ENCODE measurements at regions not wholly inside any gene's neighbourhood (a gene's known extent, or its start where the extent isn't known, plus 50 kb on each side); places are given as distances from the start of the nearest gene placed in this dataset.

DNA sequence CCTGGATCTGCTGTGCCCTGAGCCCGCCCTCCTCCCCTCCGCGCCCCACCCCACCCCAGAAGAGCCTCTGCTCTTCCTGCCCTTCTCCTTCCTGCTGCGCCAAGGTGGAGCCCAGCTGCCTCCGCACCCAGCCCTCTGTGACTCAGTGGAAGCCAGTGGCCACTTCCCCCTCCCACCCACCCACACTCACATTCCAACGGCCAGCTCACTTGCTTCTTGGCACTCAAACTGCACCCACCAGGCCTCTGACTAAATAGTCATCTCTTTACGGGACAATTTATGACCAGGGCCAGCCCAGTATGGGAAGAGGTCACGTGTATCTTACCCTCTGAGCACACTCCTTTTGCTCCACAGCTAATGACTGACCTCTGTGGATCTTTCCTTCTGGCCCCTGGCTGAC, 150.4 kb upstream of the SLC1A4 start:
- Histone ChIP-seq H3K27ac (replicated peaks) (no peak overlapping the region), H3K36me3 (no peaks in the 10 kb centered on the region), H3K4me1 (peaks cover 8% of the 10 kb centered on the region), H3K27me3 (ENCODE audit: low read depth) (no peaks in the 10 kb centered on the region), H3K4me3 (no peak overlapping the region), H3K9me3 (replicated peaks) (no peaks in the 10 kb centered on the region)
- TF ChIP-seq, protein P1, sequence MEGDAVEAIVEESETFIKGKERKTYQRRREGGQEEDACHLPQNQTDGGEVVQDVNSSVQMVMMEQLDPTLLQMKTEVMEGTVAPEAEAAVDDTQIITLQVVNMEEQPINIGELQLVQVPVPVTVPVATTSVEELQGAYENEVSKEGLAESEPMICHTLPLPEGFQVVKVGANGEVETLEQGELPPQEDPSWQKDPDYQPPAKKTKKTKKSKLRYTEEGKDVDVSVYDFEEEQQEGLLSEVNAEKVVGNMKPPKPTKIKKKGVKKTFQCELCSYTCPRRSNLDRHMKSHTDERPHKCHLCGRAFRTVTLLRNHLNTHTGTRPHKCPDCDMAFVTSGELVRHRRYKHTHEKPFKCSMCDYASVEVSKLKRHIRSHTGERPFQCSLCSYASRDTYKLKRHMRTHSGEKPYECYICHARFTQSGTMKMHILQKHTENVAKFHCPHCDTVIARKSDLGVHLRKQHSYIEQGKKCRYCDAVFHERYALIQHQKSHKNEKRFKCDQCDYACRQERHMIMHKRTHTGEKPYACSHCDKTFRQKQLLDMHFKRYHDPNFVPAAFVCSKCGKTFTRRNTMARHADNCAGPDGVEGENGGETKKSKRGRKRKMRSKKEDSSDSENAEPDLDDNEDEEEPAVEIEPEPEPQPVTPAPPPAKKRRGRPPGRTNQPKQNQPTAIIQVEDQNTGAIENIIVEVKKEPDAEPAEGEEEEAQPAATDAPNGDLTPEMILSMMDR (IDR thresholded peaks at IDR 0.05; ENCODE audit: borderline replicate concordance) = no peak
- no peak for DNase-seq
- intact Hi-C loops (cut with micrococcal nuclease) = no loop called here

GRCh38 chr2:64839844-64840243, 149.4 kb upstream of the SLC1A4 start:
- no peak overlapping the region for H3K4me3 ChIP-seq
- H3K4me1 ChIP-seq = peaks cover 8% of the 10 kb centered on the region
- no peaks in the 10 kb centered on the region for H3K36me3 ChIP-seq
- H3K9me3 ChIP-seq (replicated peaks) = no peaks in the 10 kb centered on the region
- peak overlapping the region; percentile 6 for H3K27ac ChIP-seq (replicated peaks)
- TF ChIP-seq, protein P1 (IDR thresholded peaks at IDR 0.05; ENCODE audit: borderline replicate concordance) = no peak
- no peak for DNase-seq
- intact Hi-C loops (cut with micrococcal nuclease) = no loop called here
- no peaks in the 10 kb centered on the region for H3K27me3 ChIP-seq (ENCODE audit: low read depth)

GRCh38 chr2:64840426-64840881, 148.7 kb upstream of the SLC1A4 start:
- TF ChIP-seq, protein P1 (IDR thresholded peaks at IDR 0.05; ENCODE audit: borderline replicate concordance) = no peak
- DNase-seq = no peak
- Histone ChIP-seq H3K9me3 (replicated peaks) (no peaks in the 10 kb centered on the region), H3K27me3 (ENCODE audit: low read depth) (no peaks in the 10 kb centered on the region), H3K4me1 (peaks cover 8% of the 10 kb centered on the region), H3K4me3 (no peak overlapping the region), H3K27ac (replicated peaks) (peak overlapping the region; percentile 6), H3K36me3 (no peaks in the 10 kb centered on the region)
- intact Hi-C loops (cut with micrococcal nuclease) = no loop called here

DNA sequence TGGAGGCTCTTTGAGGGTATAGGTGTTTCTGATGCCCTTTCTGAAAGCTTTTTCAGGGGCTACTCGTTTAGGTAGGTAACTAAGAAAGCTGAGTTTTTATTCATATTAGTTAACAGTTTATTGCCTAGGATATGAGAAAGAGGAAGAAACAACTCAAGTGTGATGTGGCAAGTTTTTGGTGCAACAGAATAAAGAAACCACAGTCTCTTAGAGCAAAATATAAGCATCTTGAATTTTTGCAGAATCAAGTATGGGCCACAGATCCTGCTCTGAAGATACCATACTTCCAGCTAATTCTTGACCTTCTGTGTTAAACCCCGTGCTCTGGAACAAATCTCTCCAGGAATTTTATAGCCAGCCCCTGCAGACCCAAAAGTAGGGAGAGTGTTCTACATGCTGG, 147.7 kb upstream of the SLC1A4 start:
- peaks cover 8% of the 10 kb centered on the region for H3K4me1 ChIP-seq
- no peaks in the 10 kb centered on the region for H3K9me3 ChIP-seq (replicated peaks)
- intact Hi-C loops (cut with micrococcal nuclease) = no loop called here
- H3K4me3 ChIP-seq = no peak overlapping the region
- H3K36me3 ChIP-seq = no peaks in the 10 kb centered on the region
- no peaks in the 10 kb centered on the region for H3K27me3 ChIP-seq (ENCODE audit: low read depth)
- H3K27ac ChIP-seq (replicated peaks) = no peak overlapping the region
- DNase-seq = no peak
- TF ChIP-seq, protein P1 (IDR thresholded peaks at IDR 0.05; ENCODE audit: borderline replicate concordance) = no peak

DNA sequence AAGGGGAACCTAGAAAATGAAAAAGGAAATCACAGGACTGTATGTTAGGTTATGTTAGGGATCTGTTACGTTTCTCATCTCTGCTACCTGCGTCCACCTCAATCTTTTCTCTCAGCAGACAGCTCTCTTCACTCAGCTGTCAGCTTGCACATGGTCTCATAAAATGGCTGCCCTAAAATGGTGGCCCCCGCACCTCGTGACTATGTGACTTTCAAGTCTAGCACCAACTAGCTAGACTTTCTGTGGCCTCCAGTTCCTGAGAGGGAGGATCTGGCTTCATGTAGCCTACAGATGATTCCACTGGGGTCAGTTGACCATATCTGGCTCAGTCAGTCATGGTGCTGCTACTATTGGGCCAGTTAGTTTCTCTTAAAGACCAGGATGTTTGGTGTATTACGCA, 147.2 kb upstream of the SLC1A4 start:
- Histone ChIP-seq H3K36me3 (no peaks in the 10 kb centered on the region), H3K4me3 (no peak overlapping the region), H3K9me3 (replicated peaks) (no peaks in the 10 kb centered on the region), H3K27ac (replicated peaks) (no peak overlapping the region), H3K27me3 (ENCODE audit: low read depth) (no peaks in the 10 kb centered on the region), H3K4me1 (peaks cover 8% of the 10 kb centered on the region)
- no peak for DNase-seq
- intact Hi-C loops (cut with micrococcal nuclease) = no loop called here
- TF ChIP-seq, protein P1 (IDR thresholded peaks at IDR 0.05; ENCODE audit: borderline replicate concordance) = no peak

- Histone ChIP-seq H3K9me3 (replicated peaks) (no peaks in the 10 kb centered on the region), H3K27ac (replicated peaks) (no peak overlapping the region), H3K27me3 (ENCODE audit: low read depth) (no peaks in the 10 kb centered on the region), H3K4me1 (peaks cover 8% of the 10 kb centered on the region), H3K4me3 (no peak overlapping the region), H3K36me3 (no peaks in the 10 kb centered on the region)
- TF ChIP-seq, protein P1 (IDR thresholded peaks at IDR 0.05; ENCODE audit: borderline replicate concordance) = no peak
- intact Hi-C loops (cut with micrococcal nuclease) = no loop called here
- DNase-seq = no peak
Observed at GRCh38 chr2:64844087-64844486, 145.1 kb upstream of the SLC1A4 start.
